Hepatocyte (in vitro differentiated cells): ENCODE measurements at regions not wholly inside any gene's neighbourhood (a gene's known extent, or its start where the extent isn't known, plus 50 kb on each side); places are given as distances from the start of the nearest gene placed in this dataset.

Experiments
- DNase-seq: peaks from one replicate; pipeline ENCODE4 v3.0.0-alpha.2; 2016; ENCODE audit warnings: low spot score
- H2AFZ ChIP-seq: fragments of 200-600 bp; sonication (generic); 2 replicates; pipeline ENCODE4 v1.6.0; 2016; ENCODE audit warnings: antibody characterized with exemption, mild to moderate bottlenecking
- H3K27ac ChIP-seq: fragments of 200-600 bp; sonication (generic); 2 replicates; pipeline ENCODE4 v1.5.1; 2016; ENCODE audit warnings: mild to moderate bottlenecking
- H3K27me3 ChIP-seq: fragments of 200-600 bp; sonication (generic); 2 replicates; pipeline ENCODE4 v1.6.1; 2016
- H3K36me3 ChIP-seq: fragments of 200-600 bp; sonication (generic); replicated peaks from 2 replicates; pipeline ENCODE4 v1.5.1; 2016; ENCODE audit warnings: low read depth; ENCODE audit not compliant: insufficient read depth
- H3K4me1 ChIP-seq: fragments of 200-600 bp; sonication (generic); 2 replicates; pipeline ENCODE4 v1.5.1; 2016; ENCODE audit warnings: mild to moderate bottlenecking, moderate library complexity; ENCODE audit not compliant: insufficient read depth
- H3K4me2 ChIP-seq: fragments of 200-600 bp; sonication (generic); 2 replicates; pipeline ENCODE4 v1.6.0; 2016
- H3K4me3 ChIP-seq: fragments of 200-600 bp; sonication (generic); 2 replicates; pipeline ENCODE4 v1.5.1; 2016; ENCODE audit warnings: mild to moderate bottlenecking
- H3K79me2 ChIP-seq: fragments of 200-600 bp; sonication (generic); 2 replicates; pipeline ENCODE4 v1.6.0; 2017; ENCODE audit warnings: mild to moderate bottlenecking
- H3K9me2 ChIP-seq: fragments of 200-600 bp; sonication (generic); replicated peaks from 2 replicates; pipeline ENCODE4 v1.6.0; 2017; ENCODE audit warnings: mild to moderate bottlenecking; ENCODE audit not compliant: insufficient read depth
- H3K9me3 ChIP-seq: fragments of 200-600 bp; sonication (generic); 2 replicates; pipeline ENCODE4 v1.5.1; 2016; ENCODE audit warnings: low read depth, mild to moderate bottlenecking
- H4K20me1 ChIP-seq: fragments of 200-600 bp; sonication (generic); 2 replicates; pipeline ENCODE4 v1.6.0; 2016; ENCODE audit warnings: mild to moderate bottlenecking; ENCODE audit not compliant: insufficient read depth, poor library complexity, severe bottlenecking
- EZH2 ChIP-seq: fragments of 200-600 bp; sonication (generic); IDR thresholded peaks from 2 replicates; pipeline ENCODE4 v1.6.1; 2016; ENCODE audit warnings: antibody characterized with exemption, mild to moderate bottlenecking, borderline replicate concordance
- EZH2phosphoT487 ChIP-seq: fragments of 200-600 bp; sonication (generic); IDR thresholded peaks from one replicate; pipeline ENCODE4 v1.6.1; 2018; ENCODE audit warnings: antibody characterized with exemption, mild to moderate bottlenecking, low read depth, moderate library complexity; ENCODE audit not compliant: unreplicated experiment, severe bottlenecking
- WGBS: methylation state at CpG from one replicate; pipeline ENCODE4 v1.1.6; 2016; ENCODE audit warnings: low lambda C conversion rate; ENCODE audit errors: missing lambda C conversion rate; 5-methylcytosine and 5-hydroxymethylcytosine counted together
- TF ChIP-seq, protein P1 (sequence below): fragments of 200-600 bp; sonication (generic); IDR thresholded peaks from 2 replicates; pipeline ENCODE4 v1.5.1; 2016; ENCODE audit warnings: antibody characterized with exemption, mild to moderate bottlenecking; ENCODE audit not compliant: poor library complexity

DNA sequence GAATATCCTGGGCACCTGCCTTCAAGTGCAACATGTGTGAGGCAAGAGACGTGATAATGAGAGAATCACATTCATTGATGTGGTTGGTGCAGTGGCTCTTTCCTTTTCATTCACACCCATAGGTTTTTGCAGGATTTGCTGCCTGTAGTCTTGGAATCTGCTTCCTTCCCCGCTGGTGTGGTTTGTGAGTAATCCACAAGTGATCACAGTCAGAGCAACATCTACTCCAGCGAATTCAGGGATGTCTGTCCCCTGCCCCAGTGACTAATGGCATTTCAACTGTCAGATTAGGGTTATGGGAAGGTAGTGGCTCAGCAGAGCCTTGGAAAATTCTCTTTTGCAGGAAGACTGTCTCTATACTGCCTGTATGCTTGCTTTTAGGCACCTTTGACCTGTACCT lies 225.5 kb upstream of the RBMS1 start:
- H3K4me1 ChIP-seq = no peaks in the 10 kb centered on the region
- H3K27ac ChIP-seq = no peak overlapping the region
- H4K20me1 ChIP-seq = no peaks in the 10 kb centered on the region
- H3K36me3 ChIP-seq = no peaks in the 10 kb centered on the region
- TF ChIP-seq, protein P1, sequence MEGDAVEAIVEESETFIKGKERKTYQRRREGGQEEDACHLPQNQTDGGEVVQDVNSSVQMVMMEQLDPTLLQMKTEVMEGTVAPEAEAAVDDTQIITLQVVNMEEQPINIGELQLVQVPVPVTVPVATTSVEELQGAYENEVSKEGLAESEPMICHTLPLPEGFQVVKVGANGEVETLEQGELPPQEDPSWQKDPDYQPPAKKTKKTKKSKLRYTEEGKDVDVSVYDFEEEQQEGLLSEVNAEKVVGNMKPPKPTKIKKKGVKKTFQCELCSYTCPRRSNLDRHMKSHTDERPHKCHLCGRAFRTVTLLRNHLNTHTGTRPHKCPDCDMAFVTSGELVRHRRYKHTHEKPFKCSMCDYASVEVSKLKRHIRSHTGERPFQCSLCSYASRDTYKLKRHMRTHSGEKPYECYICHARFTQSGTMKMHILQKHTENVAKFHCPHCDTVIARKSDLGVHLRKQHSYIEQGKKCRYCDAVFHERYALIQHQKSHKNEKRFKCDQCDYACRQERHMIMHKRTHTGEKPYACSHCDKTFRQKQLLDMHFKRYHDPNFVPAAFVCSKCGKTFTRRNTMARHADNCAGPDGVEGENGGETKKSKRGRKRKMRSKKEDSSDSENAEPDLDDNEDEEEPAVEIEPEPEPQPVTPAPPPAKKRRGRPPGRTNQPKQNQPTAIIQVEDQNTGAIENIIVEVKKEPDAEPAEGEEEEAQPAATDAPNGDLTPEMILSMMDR = no peak
- TF ChIP-seq EZH2phosphoT487 (no peak), EZH2 (no peak)
- WGBS = 60% methylated on average over 3 of the region's 3 CpGs
- H3K4me2 ChIP-seq = no peak overlapping the region
- H3K9me2 ChIP-seq = no peaks in the 10 kb centered on the region
- no peak overlapping the region for H3K4me3 ChIP-seq
- DNase-seq = no peak
- no peaks in the 10 kb centered on the region for H3K79me2 ChIP-seq
- no peaks in the 10 kb centered on the region for H3K9me3 ChIP-seq
- H2AFZ ChIP-seq = no peak overlapping the region
- no peaks in the 10 kb centered on the region for H3K27me3 ChIP-seq

DNA sequence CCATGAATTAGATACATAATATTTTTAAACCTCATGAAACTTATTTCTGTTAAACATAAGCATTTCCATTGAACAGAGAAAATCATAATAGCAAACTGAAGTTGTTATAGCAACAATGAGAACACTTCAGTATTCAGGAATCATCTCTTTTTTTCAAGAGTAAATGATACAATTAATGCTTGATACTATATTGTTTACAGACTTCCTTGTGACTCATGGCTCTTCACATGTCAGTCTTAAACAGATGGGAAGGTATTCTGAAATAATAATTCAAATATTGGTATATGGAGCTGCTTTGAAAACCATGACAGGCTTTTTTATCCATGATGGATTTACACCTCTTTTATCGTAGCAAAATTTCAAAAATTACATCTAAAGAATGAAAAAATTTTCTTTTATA lies 226.5 kb upstream of the RBMS1 start:
- Histone ChIP-seq H3K36me3 (no peaks in the 10 kb centered on the region), H3K27ac (no peak overlapping the region), H3K4me3 (no peak overlapping the region), H3K9me3 (no peaks in the 10 kb centered on the region), H3K79me2 (no peaks in the 10 kb centered on the region), H3K9me2 (no peaks in the 10 kb centered on the region), H3K27me3 (no peaks in the 10 kb centered on the region), H3K4me1 (no peaks in the 10 kb centered on the region), H4K20me1 (no peaks in the 10 kb centered on the region), H3K4me2 (no peak overlapping the region), H2AFZ (no peak overlapping the region)
- 93% methylated on average over 1 of the region's 1 CpG for WGBS
- TF ChIP-seq EZH2 (no peak), EZH2phosphoT487 (no peak)
- TF ChIP-seq, protein P1 = no peak
- DNase-seq = no peak

DNA sequence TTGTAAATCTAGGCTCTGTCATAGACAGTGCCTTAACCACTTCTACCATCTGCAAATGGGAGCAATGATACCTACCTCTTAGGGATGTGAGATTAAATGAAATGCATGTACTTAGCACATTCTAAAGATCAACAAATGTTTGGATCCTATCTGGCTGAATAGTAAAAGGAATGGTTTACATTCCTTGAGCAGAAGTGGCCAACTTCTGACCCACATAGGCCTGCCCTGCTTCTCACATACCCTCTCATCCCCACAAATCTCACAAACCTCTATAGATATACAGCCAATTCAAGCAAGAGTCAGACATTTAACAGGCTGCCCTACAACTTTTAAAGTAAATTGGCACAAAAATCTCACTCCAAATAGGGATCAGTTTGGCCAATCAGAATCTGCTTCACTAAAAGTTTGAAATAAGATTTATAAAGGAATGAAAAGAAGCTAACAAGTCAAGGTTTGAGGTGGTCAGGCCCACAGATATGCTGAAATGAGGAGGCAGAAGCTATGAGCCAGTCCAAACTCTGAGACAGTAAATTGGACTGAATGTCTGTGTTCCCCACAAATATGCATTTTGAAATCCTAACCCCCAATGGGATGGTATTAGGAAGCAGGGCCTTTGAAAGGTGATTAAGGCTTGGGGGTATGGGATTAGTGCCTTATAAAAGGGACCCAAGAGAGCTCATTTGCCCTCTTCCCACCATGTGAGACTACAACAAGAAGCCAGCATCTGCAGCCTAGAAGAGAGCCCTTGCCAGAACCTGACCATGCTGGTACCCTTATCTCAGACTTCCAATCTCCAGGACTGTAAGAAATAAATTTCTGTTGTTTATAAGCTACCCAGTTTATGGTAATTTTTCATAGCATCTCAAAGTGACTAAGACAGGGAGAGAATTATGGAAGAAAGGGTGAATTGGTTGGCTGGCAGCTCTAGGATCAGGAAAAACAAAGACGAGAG lies 227.8 kb upstream of the RBMS1 start:
- Histone ChIP-seq H3K27me3 (no peaks in the 10 kb centered on the region), H3K9me2 (no peaks in the 10 kb centered on the region), H3K79me2 (no peaks in the 10 kb centered on the region), H4K20me1 (no peaks in the 10 kb centered on the region), H3K9me3 (no peaks in the 10 kb centered on the region), H3K4me2 (no peak overlapping the region), H3K4me1 (no peaks in the 10 kb centered on the region), H3K4me3 (no peak overlapping the region), H3K27ac (no peak overlapping the region), H3K36me3 (no peaks in the 10 kb centered on the region), H2AFZ (no peak overlapping the region)
- DNase-seq = no peak
- TF ChIP-seq EZH2 (no peak), EZH2phosphoT487 (no peak)
- TF ChIP-seq, protein P1 = no peak
- 92% methylated on average over 1 of the region's 1 CpG for WGBS
